Brain microvascular endothelial cell (primary cell): ENCODE measurements at regions not wholly inside any gene's neighbourhood (a gene's known extent, or its start where the extent isn't known, plus 50 kb on each side); places are given as distances from the start of the nearest gene placed in this dataset.

Source experiments
- DNase-seq: peaks from one replicate; pipeline ENCODE4 v3.0.0-alpha.2; 2020
- H3K27ac ChIP-seq: fragments of 250-450 bp; sonication (Bioruptor Pico); 2 replicates; pipeline ENCODE4 v1.5.1; 2020; ENCODE audit warnings: mild to moderate bottlenecking, moderate library complexity
- H3K27me3 ChIP-seq: fragments of 250-450 bp; sonication (Bioruptor Pico); replicated peaks from 2 replicates; pipeline ENCODE4 v1.5.1; 2020; ENCODE audit warnings: mild to moderate bottlenecking
- H3K36me3 ChIP-seq: fragments of 250-450 bp; sonication (Bioruptor Pico); replicated peaks from 2 replicates; pipeline ENCODE4 v1.5.1; 2020; ENCODE audit warnings: mild to moderate bottlenecking
- H3K4me3 ChIP-seq: 2 replicates; pipeline ENCODE4 v1.5.1; 2011; ENCODE audit warnings: low read depth, mild to moderate bottlenecking, control low read depth, low read length, moderate library complexity
- in situ Hi-C: cut with HindIII; loops from 2 replicates; pipeline ENCODE4 v1.10.0; 2017; ENCODE audit warnings: low sequenced_read_pairs, low pct_ligation_motif_present
- TF ChIP-seq, protein P1 (sequence below): IDR thresholded peaks from 2 replicates; pipeline ENCODE4 v1.5.1; 2011; ENCODE audit warnings: low read depth, mild to moderate bottlenecking, moderate library complexity, low read length, control low read depth, inconsistent platforms; ENCODE audit errors: missing control alignments

DNA sequence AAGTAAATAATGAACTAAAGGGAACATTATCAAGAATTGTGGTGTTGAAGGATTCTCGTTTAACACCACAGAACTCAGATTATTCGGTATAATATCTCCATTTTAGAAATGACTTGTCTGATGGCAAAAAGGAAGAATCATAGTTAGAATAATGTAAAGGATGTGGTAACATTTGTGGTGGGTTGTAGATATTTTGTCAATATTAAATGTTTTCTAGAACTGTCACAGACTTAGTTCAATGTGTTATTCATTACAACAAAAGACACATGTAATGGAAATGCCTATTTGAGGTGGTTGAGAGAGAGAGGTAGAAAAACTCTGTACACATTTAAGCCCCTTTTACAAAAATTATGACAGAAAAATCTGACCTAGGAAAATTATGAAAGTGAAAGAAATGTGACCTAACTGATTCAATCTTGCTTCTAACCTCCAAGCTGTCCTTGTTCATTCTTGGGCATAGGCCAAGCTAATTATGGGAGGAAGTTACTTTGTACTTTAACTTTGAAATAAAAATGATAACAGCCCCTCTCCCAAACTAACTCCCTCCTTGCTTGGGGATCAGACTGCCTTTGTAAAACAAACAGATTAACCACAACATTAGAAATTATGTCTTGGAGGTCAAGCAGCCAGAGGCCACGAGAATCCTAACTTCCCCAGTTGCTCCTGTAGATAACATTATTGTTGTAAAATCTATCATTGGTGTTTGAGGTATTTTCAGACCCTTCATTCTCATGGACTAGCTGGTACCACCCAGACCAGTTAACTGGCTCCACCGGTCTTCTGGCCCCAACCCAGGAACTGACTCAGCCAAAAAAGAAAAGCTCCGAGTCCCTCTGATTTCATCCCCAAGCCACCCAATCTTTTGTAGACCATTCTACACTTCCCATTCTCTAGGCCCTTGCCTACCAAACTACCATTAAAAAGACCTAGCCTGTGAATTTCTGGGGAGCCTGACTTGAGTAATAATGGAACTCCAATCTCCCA lies 1287.8 kb upstream of the CDH8 start:
- in situ Hi-C loops: no loop called here
- TF ChIP-seq, protein P1, sequence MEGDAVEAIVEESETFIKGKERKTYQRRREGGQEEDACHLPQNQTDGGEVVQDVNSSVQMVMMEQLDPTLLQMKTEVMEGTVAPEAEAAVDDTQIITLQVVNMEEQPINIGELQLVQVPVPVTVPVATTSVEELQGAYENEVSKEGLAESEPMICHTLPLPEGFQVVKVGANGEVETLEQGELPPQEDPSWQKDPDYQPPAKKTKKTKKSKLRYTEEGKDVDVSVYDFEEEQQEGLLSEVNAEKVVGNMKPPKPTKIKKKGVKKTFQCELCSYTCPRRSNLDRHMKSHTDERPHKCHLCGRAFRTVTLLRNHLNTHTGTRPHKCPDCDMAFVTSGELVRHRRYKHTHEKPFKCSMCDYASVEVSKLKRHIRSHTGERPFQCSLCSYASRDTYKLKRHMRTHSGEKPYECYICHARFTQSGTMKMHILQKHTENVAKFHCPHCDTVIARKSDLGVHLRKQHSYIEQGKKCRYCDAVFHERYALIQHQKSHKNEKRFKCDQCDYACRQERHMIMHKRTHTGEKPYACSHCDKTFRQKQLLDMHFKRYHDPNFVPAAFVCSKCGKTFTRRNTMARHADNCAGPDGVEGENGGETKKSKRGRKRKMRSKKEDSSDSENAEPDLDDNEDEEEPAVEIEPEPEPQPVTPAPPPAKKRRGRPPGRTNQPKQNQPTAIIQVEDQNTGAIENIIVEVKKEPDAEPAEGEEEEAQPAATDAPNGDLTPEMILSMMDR: no peak
- no peak for DNase-seq
- Histone ChIP-seq H3K4me3 (no peak overlapping the region), H3K36me3 (no peaks in the 10 kb centered on the region), H3K27ac (no peak overlapping the region), H3K27me3 (no peaks in the 10 kb centered on the region)

DNA sequence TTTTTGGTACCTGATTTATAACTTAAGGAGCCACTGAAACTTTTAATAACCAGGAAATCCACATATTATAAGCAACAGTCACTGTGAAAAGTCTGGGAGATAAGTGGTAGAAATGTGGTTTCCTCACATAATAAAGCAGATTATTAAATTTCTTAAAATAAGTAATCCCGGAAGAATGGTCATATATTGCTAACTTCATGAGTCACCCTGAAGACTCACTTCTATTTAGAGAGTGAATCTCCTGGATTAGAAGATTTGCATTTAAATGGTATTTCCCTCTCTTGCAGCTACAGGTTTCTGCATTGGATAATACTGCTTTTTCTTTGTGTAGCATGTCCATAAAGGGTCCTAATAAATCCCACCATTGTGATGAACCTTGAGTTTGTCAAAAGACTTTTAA lies 1286.8 kb upstream of the CDH8 start:
- Histone ChIP-seq H3K36me3 (no peaks in the 10 kb centered on the region), H3K27me3 (no peaks in the 10 kb centered on the region), H3K4me3 (no peak overlapping the region), H3K27ac (no peak overlapping the region)
- DNase-seq: no peak
- in situ Hi-C loops: no loop called here
- TF ChIP-seq, protein P1: no peak

DNA sequence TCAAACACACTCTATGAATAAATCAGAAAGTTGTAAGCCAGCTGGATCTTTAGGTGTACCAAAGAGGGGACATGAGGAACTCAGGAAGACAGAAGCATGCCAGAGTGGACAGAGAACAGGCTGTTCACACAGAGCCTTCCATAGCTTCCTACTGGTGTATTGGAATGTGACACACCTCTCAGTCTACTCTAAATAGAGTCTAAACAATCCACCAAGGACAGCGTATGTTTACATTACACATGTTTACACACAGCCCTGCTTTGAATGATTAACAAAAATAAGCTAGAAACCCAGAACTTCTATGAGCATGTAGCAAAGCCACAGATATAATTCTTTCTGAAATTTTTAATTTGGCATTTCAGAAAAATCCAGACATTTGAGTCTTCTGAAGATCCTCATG lies 1279.0 kb upstream of the CDH8 start:
- no peak overlapping the region for H3K4me3 ChIP-seq
- H3K36me3 ChIP-seq: no peaks in the 10 kb centered on the region
- H3K27ac ChIP-seq: no peak overlapping the region
- DNase-seq: no peak
- TF ChIP-seq, protein P1: no peak
- in situ Hi-C loops: no loop called here
- no peaks in the 10 kb centered on the region for H3K27me3 ChIP-seq

DNA sequence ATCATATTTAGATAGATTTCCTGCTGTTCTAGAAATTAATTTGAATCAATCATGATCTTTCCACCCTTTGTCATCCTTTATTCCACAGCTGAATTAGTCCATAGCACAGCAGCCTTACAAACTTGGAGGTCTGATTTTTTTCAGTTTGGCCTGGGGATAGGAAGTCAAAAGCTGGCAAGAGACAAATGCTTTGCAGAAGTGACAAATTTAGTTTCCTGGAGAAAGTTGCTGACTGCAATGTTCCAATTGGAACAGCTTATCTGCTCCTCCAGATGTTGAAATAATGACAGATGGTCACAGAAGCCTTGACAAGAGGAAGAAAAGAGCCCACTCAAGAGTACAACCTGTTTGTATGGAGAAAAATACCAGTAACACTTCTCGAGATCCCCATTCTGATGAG lies 1276.1 kb upstream of the CDH8 start:
- Histone ChIP-seq H3K27ac (no peak overlapping the region), H3K36me3 (no peaks in the 10 kb centered on the region), H3K27me3 (no peaks in the 10 kb centered on the region), H3K4me3 (no peak overlapping the region)
- TF ChIP-seq, protein P1: no peak
- in situ Hi-C loops: no loop called here
- DNase-seq: no peak

DNA sequence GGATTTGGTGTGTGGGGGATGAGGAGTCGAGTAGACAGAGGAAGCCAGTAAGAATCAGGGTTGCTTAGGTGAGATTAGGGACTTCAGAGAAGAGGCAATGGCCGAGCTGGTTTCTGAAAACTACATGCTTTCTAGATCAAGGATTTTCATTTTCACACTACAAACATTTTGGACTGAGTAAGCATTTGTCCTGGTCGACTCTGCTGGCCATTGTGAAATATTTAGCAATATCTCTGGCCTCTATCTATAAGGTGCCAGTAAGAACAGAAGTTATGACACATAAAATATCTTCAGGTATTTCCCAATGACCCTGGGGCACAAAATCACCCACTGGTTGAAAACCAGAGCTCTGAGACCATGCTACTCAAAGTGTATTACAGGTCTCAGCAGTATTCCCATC lies 1275.1 kb upstream of the CDH8 start:
- DNase-seq: no peak
- in situ Hi-C loops: no loop called here
- Histone ChIP-seq H3K4me3 (no peak overlapping the region), H3K36me3 (no peaks in the 10 kb centered on the region), H3K27ac (no peak overlapping the region), H3K27me3 (no peaks in the 10 kb centered on the region)
- TF ChIP-seq, protein P1: no peak

DNA sequence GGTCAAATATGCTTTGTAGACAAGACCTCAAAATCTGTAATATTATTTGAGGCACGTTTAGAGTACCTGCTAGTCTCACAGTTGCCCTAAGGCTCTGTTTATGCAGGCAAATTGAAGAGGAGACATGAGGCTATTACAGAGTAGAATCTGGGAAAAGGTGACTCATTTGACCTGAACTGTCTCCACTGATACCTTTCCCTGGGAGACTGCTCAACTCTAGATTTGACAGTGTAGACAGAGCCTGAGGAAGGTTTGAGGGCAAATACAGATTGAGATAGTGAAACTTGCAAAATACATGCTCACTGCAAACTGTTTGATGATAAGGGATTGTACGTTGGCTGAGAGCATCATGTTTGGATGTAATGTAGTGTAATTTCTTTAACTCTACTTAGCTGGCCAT lies 1266.6 kb upstream of the CDH8 start:
- Histone ChIP-seq H3K27me3 (no peaks in the 10 kb centered on the region), H3K36me3 (no peaks in the 10 kb centered on the region), H3K4me3 (no peak overlapping the region), H3K27ac (no peak overlapping the region)
- in situ Hi-C loops: no loop called here
- TF ChIP-seq, protein P1: no peak
- no peak for DNase-seq
